HEK293 (cell line): ENCODE measurements at regions not wholly inside any gene's neighbourhood (a gene's known extent, or its start where the extent isn't known, plus 50 kb on each side); places are given as distances from the start of the nearest gene placed in this dataset.

Experiments used
- CTCF ChIA-PET: fragments of 350-600 bp; formaldehyde crosslinking; extraction: SDS; loops from one replicate; lab custom pipeline; 2021; ENCODE audit warnings: antibody characterized with exemption; lab: Yijun Ruan, JAX
- POLR2A ChIA-PET: fragments of 300-600 bp; formaldehyde crosslinking; extraction: SDS; loops from one replicate; lab custom pipeline; 2020; ENCODE audit warnings: antibody characterized with exemption, inconsistent platforms; lab: Yijun Ruan, JAX
- H3K27ac ChIP-seq: fragments of 200-500 bp; sonication (Bioruptor generic); 2 replicates; pipeline ENCODE4 v1.5.1; 2014; ENCODE audit warnings: low read depth, low read length, control low read depth, inconsistent platforms; ENCODE audit errors: extremely low read depth
- H3K36me3 ChIP-seq, 2 experiments: fragments of 200-500 bp in 1 of 2; sonication (Bioruptor generic) in 1 of 2; 1 replicate in 1 of 2; 2 replicates in 1 of 2; pipeline ENCODE4 v1.5.1; 2014 to 2017; ENCODE audit warnings: inconsistent platforms in 2 of 2, low read length in 2 of 2; ENCODE audit not compliant: control insufficient read depth in 2 of 2, insufficient read depth in 1 of 2
- H3K4me1 ChIP-seq: fragments of 200-500 bp; sonication (Bioruptor generic); 2 replicates; pipeline ENCODE4 v1.5.1; 2014; ENCODE audit warnings: mild to moderate bottlenecking, low read length, inconsistent platforms; ENCODE audit not compliant: control insufficient read depth, insufficient read depth
- H3K4me3 ChIP-seq: 2 replicates; pipeline ENCODE4 v1.5.1; 2011; ENCODE audit warnings: low read depth, mild to moderate bottlenecking, control low read depth, low read length, moderate library complexity
- H3K9me3 ChIP-seq: fragments of 200-500 bp; sonication (Bioruptor generic); 2 replicates; pipeline ENCODE4 v1.5.1; 2014; ENCODE audit warnings: low read depth, low read length, inconsistent platforms; ENCODE audit not compliant: control insufficient read depth, insufficient read depth
- BCL11B ChIP-seq: fragments of 450-650 bp; formaldehyde crosslinking; IDR thresholded peaks from 2 replicates; pipeline ENCODE4 v1.5.1; 2016; ENCODE audit warnings: low read depth, missing biosample characterization, missing genetic modification characterization
- GLIS1 ChIP-seq: fragments of 450-650 bp; formaldehyde crosslinking; IDR thresholded peaks from 2 replicates; pipeline ENCODE4 v1.5.1; 2016; ENCODE audit warnings: missing biosample characterization, missing genetic modification characterization
- IKZF3 ChIP-seq: fragments of 450-650 bp; IDR thresholded peaks from 2 replicates; pipeline ENCODE4 v1.5.0; 2018; ENCODE audit warnings: missing biosample characterization, mild to moderate bottlenecking, missing genetic modification characterization, moderate library complexity
- KLF7 ChIP-seq: fragments of 450-650 bp; formaldehyde crosslinking; IDR thresholded peaks from 2 replicates; pipeline ENCODE4 v1.5.1; 2016; ENCODE audit warnings: missing biosample characterization, missing genetic modification characterization, borderline replicate concordance
- KLF8 ChIP-seq: fragments of 450-650 bp; formaldehyde crosslinking; IDR thresholded peaks from 2 replicates; pipeline ENCODE4 v1.5.1; 2016; ENCODE audit warnings: missing biosample characterization, missing genetic modification characterization
- SCRT1 ChIP-seq: fragments of 450-650 bp; formaldehyde crosslinking; IDR thresholded peaks from 2 replicates; pipeline ENCODE4 v1.5.1; 2016; ENCODE audit warnings: missing biosample characterization, missing genetic modification characterization, borderline replicate concordance
- SP7 ChIP-seq: fragments of 450-650 bp; formaldehyde crosslinking; IDR thresholded peaks from 2 replicates; pipeline ENCODE4 v1.5.1; 2016; ENCODE audit warnings: missing biosample characterization, missing genetic modification characterization
- YY1 ChIP-seq: fragments of 450-650 bp; formaldehyde crosslinking; IDR thresholded peaks from 2 replicates; pipeline ENCODE4 v1.5.1; 2018; ENCODE audit warnings: missing biosample characterization, missing genetic modification characterization
- ZFHX2 ChIP-seq: fragments of 450-650 bp; formaldehyde crosslinking; conservative IDR thresholded peaks from 2 replicates; pipeline ENCODE4 v1.5.1; 2016; ENCODE audit warnings: missing biosample characterization, missing genetic modification characterization
- ZNF138 ChIP-seq: fragments of 450-650 bp; formaldehyde crosslinking; IDR thresholded peaks from 2 replicates; pipeline ENCODE4 v1.5.1; 2016; ENCODE audit warnings: missing biosample characterization, missing genetic modification characterization, borderline replicate concordance
- ZNF174 ChIP-seq: fragments of 450-650 bp; formaldehyde crosslinking; IDR thresholded peaks from 2 replicates; pipeline ENCODE4 v1.5.0; 2017; ENCODE audit warnings: missing biosample characterization, mild to moderate bottlenecking, missing genetic modification characterization
- ZNF184 ChIP-seq: fragments of 450-650 bp; IDR thresholded peaks from 2 replicates; pipeline ENCODE4 v1.5.1; 2018; ENCODE audit warnings: missing biosample characterization, mild to moderate bottlenecking, missing genetic modification characterization
- ZNF211 ChIP-seq: fragments of 450-650 bp; formaldehyde crosslinking; IDR thresholded peaks from 2 replicates; pipeline ENCODE4 v1.5.1; 2016; ENCODE audit warnings: low read depth, missing biosample characterization, missing genetic modification characterization
- ZNF544 ChIP-seq: fragments of 450-650 bp; formaldehyde crosslinking; IDR thresholded peaks from 2 replicates; pipeline ENCODE4 v1.5.0; 2017; ENCODE audit warnings: missing biosample characterization, missing genetic modification characterization
- ZNF596 ChIP-seq: fragments of 450-650 bp; IDR thresholded peaks from 2 replicates; pipeline ENCODE4 v1.5.0; 2018; ENCODE audit warnings: missing biosample characterization, mild to moderate bottlenecking, missing genetic modification characterization, moderate library complexity
- ZNF660 ChIP-seq: fragments of 450-650 bp; IDR thresholded peaks from 2 replicates; pipeline ENCODE4 v1.5.1; 2018; ENCODE audit warnings: missing biosample characterization, mild to moderate bottlenecking, missing genetic modification characterization
- ZNF707 ChIP-seq: fragments of 450-650 bp; formaldehyde crosslinking; IDR thresholded peaks from 2 replicates; pipeline ENCODE4 v1.5.1; 2016; ENCODE audit warnings: missing biosample characterization, missing genetic modification characterization
- ZNF785 ChIP-seq: fragments of 450-650 bp; formaldehyde crosslinking; IDR thresholded peaks from 2 replicates; pipeline ENCODE4 v1.5.1; 2016; ENCODE audit warnings: missing biosample characterization, missing genetic modification characterization
- ZNF792 ChIP-seq: fragments of 450-650 bp; formaldehyde crosslinking; IDR thresholded peaks from 2 replicates; pipeline ENCODE4 v1.5.1; 2016; ENCODE audit warnings: missing biosample characterization, missing genetic modification characterization
- TF ChIP-seq, protein P1 (sequence below): fragments of 450-650 bp; formaldehyde crosslinking; IDR thresholded peaks from 2 replicates; pipeline ENCODE4 v1.5.1; 2017; ENCODE audit warnings: missing biosample characterization, missing genetic modification characterization
- TF ChIP-seq, protein P2 (sequence below): fragments of 450-650 bp; formaldehyde crosslinking; IDR thresholded peaks from 2 replicates; pipeline ENCODE4 v1.5.0; 2017; ENCODE audit warnings: missing biosample characterization, missing genetic modification characterization, borderline replicate concordance
- TF ChIP-seq, protein P3 (sequence below): fragments of 450-650 bp; formaldehyde crosslinking; IDR thresholded peaks from 2 replicates; pipeline ENCODE4 v1.5.1; 2016; ENCODE audit warnings: missing biosample characterization, missing genetic modification characterization, borderline replicate concordance

DNA sequence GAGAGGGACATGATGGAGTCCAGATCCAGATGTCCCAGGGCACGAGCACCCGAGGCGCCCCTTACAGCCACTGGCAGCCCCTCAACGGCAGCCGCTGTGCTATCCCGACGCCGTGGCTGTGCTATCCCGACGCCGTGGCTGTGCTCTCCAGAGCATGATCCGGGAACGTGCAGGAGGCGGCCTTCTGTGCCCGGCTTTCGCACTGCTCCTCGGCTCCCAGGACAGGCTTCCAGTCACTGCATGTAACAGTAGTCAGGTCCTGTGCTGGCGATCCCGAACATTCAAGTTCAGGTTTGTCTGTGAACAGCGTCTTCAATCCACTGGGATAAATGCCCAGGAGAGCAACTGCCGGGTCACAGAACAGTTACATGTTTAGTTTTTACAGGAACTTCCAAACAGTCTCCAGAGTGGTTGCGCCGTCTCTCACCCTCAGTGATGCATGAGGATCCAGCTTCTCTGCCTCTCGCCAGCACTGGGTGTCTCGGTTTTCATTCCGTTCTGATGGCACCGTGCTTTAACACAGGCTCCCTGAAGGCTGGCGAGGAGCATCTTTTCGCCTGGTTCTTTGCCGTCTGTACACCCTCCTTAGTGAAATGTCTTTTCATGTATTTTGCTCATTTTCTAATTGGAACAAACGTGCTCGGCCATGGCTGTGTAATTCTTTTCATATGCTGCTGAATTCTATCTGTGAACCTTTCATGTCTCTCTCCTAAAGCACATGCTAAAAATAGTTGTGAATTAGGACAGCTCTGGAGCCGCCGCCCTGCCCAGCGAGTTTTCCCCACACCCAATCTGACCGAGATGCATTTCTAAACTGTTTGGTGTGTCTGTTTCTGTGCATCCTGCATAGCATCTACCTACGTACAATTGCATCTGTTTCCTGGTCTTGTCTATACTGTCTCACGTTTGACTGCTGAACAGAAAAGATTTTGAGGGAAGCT is 72.6 kb upstream of the METRNL start:
- peaks cover 0 to 6% of the 10 kb centered on the region in 2 experiments; a peak in 1 of 3 replicates for H3K36me3 ChIP-seq
- no peaks in the 10 kb centered on the region for H3K4me1 ChIP-seq
- POLR2A ChIA-PET = no interaction called here
- no peak overlapping the region for H3K4me3 ChIP-seq
- CTCF ChIA-PET = interaction anchor here (0.9 kb wide), 1 partner anchor 75 kb away, joined by 3 read pairs; no protein-coding TSS in a partner anchor
- no peak overlapping the region for H3K27ac ChIP-seq
- TF ChIP-seq ZNF174 (tag by site-specific recombination) (no peak), GLIS1 (tag by site-specific recombination) (no peak), YY1 (tag by site-specific recombination) (no peak), BCL11B (tag by site-specific recombination) (no peak), KLF8 (tag by site-specific recombination) (no peak), ZNF544 (tag by site-specific recombination) (no peak), ZNF785 (tag by site-specific recombination) (no peak), ZNF138 (tag by site-specific recombination) (no peak), KLF7 (tag by site-specific recombination) (no peak), ZNF792 (no peak), ZFHX2 (no peak)
- TF ChIP-seq, protein P1, sequence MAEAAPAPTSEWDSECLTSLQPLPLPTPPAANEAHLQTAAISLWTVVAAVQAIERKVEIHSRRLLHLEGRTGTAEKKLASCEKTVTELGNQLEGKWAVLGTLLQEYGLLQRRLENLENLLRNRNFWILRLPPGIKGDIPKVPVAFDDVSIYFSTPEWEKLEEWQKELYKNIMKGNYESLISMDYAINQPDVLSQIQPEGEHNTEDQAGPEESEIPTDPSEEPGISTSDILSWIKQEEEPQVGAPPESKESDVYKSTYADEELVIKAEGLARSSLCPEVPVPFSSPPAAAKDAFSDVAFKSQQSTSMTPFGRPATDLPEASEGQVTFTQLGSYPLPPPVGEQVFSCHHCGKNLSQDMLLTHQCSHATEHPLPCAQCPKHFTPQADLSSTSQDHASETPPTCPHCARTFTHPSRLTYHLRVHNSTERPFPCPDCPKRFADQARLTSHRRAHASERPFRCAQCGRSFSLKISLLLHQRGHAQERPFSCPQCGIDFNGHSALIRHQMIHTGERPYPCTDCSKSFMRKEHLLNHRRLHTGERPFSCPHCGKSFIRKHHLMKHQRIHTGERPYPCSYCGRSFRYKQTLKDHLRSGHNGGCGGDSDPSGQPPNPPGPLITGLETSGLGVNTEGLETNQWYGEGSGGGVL (tag by site-specific recombination) = no peak
- TF ChIP-seq, protein P2, sequence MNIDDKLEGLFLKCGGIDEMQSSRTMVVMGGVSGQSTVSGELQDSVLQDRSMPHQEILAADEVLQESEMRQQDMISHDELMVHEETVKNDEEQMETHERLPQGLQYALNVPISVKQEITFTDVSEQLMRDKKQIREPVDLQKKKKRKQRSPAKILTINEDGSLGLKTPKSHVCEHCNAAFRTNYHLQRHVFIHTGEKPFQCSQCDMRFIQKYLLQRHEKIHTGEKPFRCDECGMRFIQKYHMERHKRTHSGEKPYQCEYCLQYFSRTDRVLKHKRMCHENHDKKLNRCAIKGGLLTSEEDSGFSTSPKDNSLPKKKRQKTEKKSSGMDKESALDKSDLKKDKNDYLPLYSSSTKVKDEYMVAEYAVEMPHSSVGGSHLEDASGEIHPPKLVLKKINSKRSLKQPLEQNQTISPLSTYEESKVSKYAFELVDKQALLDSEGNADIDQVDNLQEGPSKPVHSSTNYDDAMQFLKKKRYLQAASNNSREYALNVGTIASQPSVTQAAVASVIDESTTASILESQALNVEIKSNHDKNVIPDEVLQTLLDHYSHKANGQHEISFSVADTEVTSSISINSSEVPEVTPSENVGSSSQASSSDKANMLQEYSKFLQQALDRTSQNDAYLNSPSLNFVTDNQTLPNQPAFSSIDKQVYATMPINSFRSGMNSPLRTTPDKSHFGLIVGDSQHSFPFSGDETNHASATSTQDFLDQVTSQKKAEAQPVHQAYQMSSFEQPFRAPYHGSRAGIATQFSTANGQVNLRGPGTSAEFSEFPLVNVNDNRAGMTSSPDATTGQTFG (tag by site-specific recombination) = no peak
- no peaks in the 10 kb centered on the region for H3K9me3 ChIP-seq

DNA sequence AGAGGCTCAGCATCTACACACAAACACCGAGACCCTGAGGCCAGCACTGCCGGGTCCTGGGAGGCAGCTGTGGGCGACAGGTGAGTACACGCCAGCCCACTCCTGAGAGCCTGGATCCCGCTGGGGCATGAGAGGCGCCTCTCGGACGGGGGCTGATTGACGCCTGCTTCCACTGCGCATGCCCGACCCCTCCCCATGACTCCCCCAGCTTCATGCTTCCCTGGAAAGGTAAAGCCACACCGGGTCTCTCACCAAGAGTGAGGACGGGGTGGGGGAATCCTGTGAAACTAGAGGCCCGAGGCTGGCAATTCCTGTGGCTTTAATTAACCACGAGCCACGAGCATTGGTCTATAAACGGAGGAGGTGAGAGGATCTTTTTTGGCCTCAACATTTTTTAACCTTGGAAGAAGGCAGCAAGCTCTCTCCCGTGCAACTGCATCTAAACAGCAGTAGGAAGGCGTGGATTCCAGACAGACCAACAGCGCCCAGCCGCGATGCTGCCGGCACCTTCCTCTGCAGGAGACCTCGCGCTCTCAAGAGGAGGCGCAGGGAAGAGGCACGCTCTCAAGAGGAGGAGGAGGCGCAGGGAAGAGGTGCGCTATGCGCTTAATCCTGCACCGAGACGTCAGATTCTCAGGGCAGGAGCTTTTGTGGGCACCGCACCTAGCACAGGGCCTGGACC is 71.8 kb upstream of the METRNL start:
- H3K36me3 ChIP-seq = peaks cover 0 to 6% of the 10 kb centered on the region in 2 experiments; a peak in 1 of 3 replicates
- no peaks in the 10 kb centered on the region for H3K9me3 ChIP-seq
- POLR2A ChIA-PET = no interaction called here
- no peaks in the 10 kb centered on the region for H3K4me1 ChIP-seq
- H3K4me3 ChIP-seq = no peak overlapping the region
- TF ChIP-seq ZNF184 (tag by site-specific recombination) = no peak
- no peak for TF ChIP-seq ZNF660
- TF ChIP-seq SCRT1 (tag by site-specific recombination) = 0 out of 2 replicates have a peak, but pooled peaks have one; percentile 36
- no peak overlapping the region for H3K27ac ChIP-seq
- CTCF ChIA-PET = interaction anchor here (0.5 to 0.9 kb wide), 2 partner anchors 32 to 76 kb away, joined by 3 read pairs; no protein-coding TSS in a partner anchor

DNA sequence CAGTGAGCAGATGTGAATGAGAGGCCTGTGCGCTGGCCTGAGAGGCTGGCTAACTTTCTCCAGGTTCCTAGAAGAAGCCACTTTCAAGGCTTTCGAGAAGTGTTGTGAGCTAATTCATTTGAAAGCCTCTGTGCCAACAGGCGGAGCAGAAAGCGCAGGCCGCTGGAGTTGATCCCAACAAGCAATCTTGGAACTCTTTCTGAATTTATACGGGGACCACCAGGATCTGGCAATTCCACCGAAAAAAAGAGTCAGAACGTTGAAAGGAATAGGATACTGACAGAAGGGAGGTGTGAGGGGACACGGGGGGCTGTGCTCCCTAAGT is 71.3 kb upstream of the METRNL start:
- no peak overlapping the region for H3K4me3 ChIP-seq
- no peaks in the 10 kb centered on the region for H3K9me3 ChIP-seq
- peaks cover 0 to 6% of the 10 kb centered on the region in 2 experiments; a peak in 1 of 3 replicates for H3K36me3 ChIP-seq
- H3K27ac ChIP-seq = no peak overlapping the region
- CTCF ChIA-PET = no interaction called here
- POLR2A ChIA-PET = no interaction called here
- H3K4me1 ChIP-seq = no peaks in the 10 kb centered on the region
- TF ChIP-seq SP7 (no peak), ZNF211 (no peak), ZNF596 (tag by site-specific recombination) (no peak), IKZF3 (tag by site-specific recombination) (no peak), ZNF707 (tag by site-specific recombination) (no peak)
- TF ChIP-seq, protein P3, sequence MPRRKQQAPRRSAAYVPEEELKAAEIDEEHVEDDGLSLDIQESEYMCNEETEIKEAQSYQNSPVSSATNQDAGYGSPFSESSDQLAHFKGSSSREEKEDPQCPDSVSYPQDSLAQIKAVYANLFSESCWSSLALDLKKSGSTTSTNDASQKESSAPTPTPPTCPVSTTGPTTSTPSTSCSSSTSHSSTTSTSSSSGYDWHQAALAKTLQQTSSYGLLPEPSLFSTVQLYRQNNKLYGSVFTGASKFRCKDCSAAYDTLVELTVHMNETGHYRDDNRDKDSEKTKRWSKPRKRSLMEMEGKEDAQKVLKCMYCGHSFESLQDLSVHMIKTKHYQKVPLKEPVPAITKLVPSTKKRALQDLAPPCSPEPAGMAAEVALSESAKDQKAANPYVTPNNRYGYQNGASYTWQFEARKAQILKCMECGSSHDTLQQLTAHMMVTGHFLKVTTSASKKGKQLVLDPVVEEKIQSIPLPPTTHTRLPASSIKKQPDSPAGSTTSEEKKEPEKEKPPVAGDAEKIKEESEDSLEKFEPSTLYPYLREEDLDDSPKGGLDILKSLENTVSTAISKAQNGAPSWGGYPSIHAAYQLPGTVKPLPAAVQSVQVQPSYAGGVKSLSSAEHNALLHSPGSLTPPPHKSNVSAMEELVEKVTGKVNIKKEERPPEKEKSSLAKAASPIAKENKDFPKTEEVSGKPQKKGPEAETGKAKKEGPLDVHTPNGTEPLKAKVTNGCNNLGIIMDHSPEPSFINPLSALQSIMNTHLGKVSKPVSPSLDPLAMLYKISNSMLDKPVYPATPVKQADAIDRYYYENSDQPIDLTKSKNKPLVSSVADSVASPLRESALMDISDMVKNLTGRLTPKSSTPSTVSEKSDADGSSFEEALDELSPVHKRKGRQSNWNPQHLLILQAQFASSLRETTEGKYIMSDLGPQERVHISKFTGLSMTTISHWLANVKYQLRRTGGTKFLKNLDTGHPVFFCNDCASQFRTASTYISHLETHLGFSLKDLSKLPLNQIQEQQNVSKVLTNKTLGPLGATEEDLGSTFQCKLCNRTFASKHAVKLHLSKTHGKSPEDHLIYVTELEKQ (tag by site-specific recombination) = no peak
